Colonic mucosa (tissue), 4 donors: ENCODE measurements at regions not wholly inside any gene's neighbourhood (a gene's known extent, or its start where the extent isn't known, plus 50 kb on each side); places are given as distances from the start of the nearest gene placed in this dataset.

Experiments
- DNase-seq: peaks from one replicate; pipeline ENCODE4 v3.0.0-alpha.2; 2020
- H3K27ac ChIP-seq: fragments of 200-600 bp; one replicate; pipeline ENCODE4 v1.8.0; 2021
- H3K27me3 ChIP-seq: fragments of 200-600 bp; one replicate; pipeline ENCODE4 v1.8.0; 2021
- H3K36me3 ChIP-seq: fragments of 200-600 bp; one replicate; pipeline ENCODE4 v1.8.0; 2021
- H3K4me1 ChIP-seq: fragments of 200-600 bp; one replicate; pipeline ENCODE4 v1.8.0; 2021; ENCODE audit warnings: mild to moderate bottlenecking
- H3K4me3 ChIP-seq: fragments of 200-600 bp; one replicate; pipeline ENCODE4 v1.8.0; 2021
- H3K9ac ChIP-seq, 2 donors: one replicate each; pipeline ENCODE4 v1.7.0; 2013; ENCODE audit warnings: control low read depth in 2 of 2, low read depth in 2 of 2, low read length in 2 of 2
- H3K9me3 ChIP-seq: fragments of 200-600 bp; one replicate; pipeline ENCODE4 v1.8.0; 2021
- CTCF ChIP-seq: fragments of 200-600 bp; IDR thresholded peaks from one replicate; pipeline ENCODE4 v1.8.0; 2022; ENCODE audit warnings: antibody characterized with exemption, mild to moderate bottlenecking
- intact Hi-C: fragments of 100-400 bp; cut with DNase I; formaldehyde crosslinking; loops from one replicate; pipeline ENCODE4 v1.14.1; 2022
- donor health status: healthy.
- donor health status: DM: no; HTN: no; CAD: no.
- donor health status: DM: no; HTN: no; CAD: no.

- H3K36me3 ChIP-seq, result no peaks in the 10 kb centered on the region
- no peak for TF ChIP-seq CTCF
- no peak overlapping the region for H3K4me3 ChIP-seq
- H3K27me3 ChIP-seq, result no peaks in the 10 kb centered on the region
- no peaks in the 10 kb centered on the region for H3K4me1 ChIP-seq
- intact Hi-C loops, result no loop called here
- no peak overlapping the region for H3K27ac ChIP-seq
- H3K9me3 ChIP-seq, result no peaks in the 10 kb centered on the region
- DNase-seq, result no peak
- H3K9ac ChIP-seq, result no peak overlapping the region
Observed at GRCh38 chr13:90412980-90413379, 934.5 kb upstream of the MIR17HG start.

- H3K27ac ChIP-seq, result no peak overlapping the region
- no peaks in the 10 kb centered on the region for H3K4me1 ChIP-seq
- H3K36me3 ChIP-seq, result no peaks in the 10 kb centered on the region
- no peak overlapping the region for H3K9ac ChIP-seq
- H3K27me3 ChIP-seq, result no peaks in the 10 kb centered on the region
- no peaks in the 10 kb centered on the region for H3K9me3 ChIP-seq
- DNase-seq, result no peak
- intact Hi-C loops, result no loop called here
- no peak for TF ChIP-seq CTCF
- no peak overlapping the region for H3K4me3 ChIP-seq
Observed at GRCh38 chr13:90413548-90413947, 933.9 kb upstream of the MIR17HG start.

GRCh38 chr13:90414691-90415596, 932.5 kb upstream of the MIR17HG start:
- TF ChIP-seq CTCF, result no peak
- no peaks in the 10 kb centered on the region for H3K9me3 ChIP-seq
- no peak overlapping the region for H3K27ac ChIP-seq
- no peaks in the 10 kb centered on the region for H3K27me3 ChIP-seq
- no peak for DNase-seq
- no peaks in the 10 kb centered on the region for H3K36me3 ChIP-seq
- intact Hi-C loops, result no loop called here
- H3K9ac ChIP-seq, result no peak overlapping the region
- H3K4me1 ChIP-seq, result no peaks in the 10 kb centered on the region
- no peak overlapping the region for H3K4me3 ChIP-seq

GRCh38 chr13:90415902-90416301, 931.6 kb upstream of the MIR17HG start:
- Histone ChIP-seq H3K36me3 (no peaks in the 10 kb centered on the region), H3K27ac (no peak overlapping the region), H3K9ac (no peak overlapping the region), H3K4me1 (no peaks in the 10 kb centered on the region), H3K27me3 (no peaks in the 10 kb centered on the region), H3K9me3 (no peaks in the 10 kb centered on the region), H3K4me3 (no peak overlapping the region)
- intact Hi-C loops, result no loop called here
- no peak for TF ChIP-seq CTCF
- no peak for DNase-seq

- Histone ChIP-seq H3K36me3 (no peaks in the 10 kb centered on the region), H3K27me3 (no peaks in the 10 kb centered on the region), H3K27ac (no peak overlapping the region), H3K9me3 (no peaks in the 10 kb centered on the region), H3K9ac (no peak overlapping the region), H3K4me3 (no peak overlapping the region), H3K4me1 (no peaks in the 10 kb centered on the region)
- TF ChIP-seq CTCF, result no peak
- intact Hi-C loops, result no loop called here
- DNase-seq, result no peak
Observed at GRCh38 chr13:90416519-90416918, 931.0 kb upstream of the MIR17HG start.
